Panc1 (cell line): ENCODE measurements at regions not wholly inside any gene's neighbourhood (a gene's known extent, or its start where the extent isn't known, plus 50 kb on each side); places are given as distances from the start of the nearest gene placed in this dataset.

ENCODE experiments used
- ATAC-seq: fragments of 200-7000 bp; cut with Tn5 transposase; 2 replicates; pipeline ENCODE4 v1.9.1; 2020; ENCODE audit warnings: mild to moderate bottlenecking, moderate library complexity
- BruUV-seq: library from RNA; stranded (reverse); fragments of 400-500 nt; replicated peaks from 2 replicates; lab custom pipeline; 2021; lab: Mats Ljungman, UMichigan
- CTCF ChIA-PET: fragments of 300-600 bp; sonication (Branson Sonifier 250); formaldehyde crosslinking; loops from one replicate; lab custom pipeline; 2022; ENCODE audit warnings: antibody characterized with exemption; lab: Charles Lee
- POLR2A ChIA-PET: fragments of 300-600 bp; sonication (Branson Sonifier 250); formaldehyde crosslinking; loops from one replicate; lab custom pipeline; 2022; ENCODE audit warnings: antibody characterized with exemption; lab: Charles Lee
- DNase-seq: peaks from one replicate; pipeline ENCODE4 v3.0.0-alpha.2; 2010; ENCODE audit warnings: low read depth, low spot score
- H3K27ac ChIP-seq: 2 replicates; pipeline ENCODE4 v1.5.1; 2011; ENCODE audit warnings: mild to moderate bottlenecking, low read length, inconsistent platforms
- H3K27me3 ChIP-seq: fragments of 200-500 bp; sonication (Bioruptor generic); 2 replicates; pipeline ENCODE4 v1.6.0; 2014; ENCODE audit warnings: low read length, inconsistent platforms; ENCODE audit not compliant: control insufficient read depth, insufficient read depth
- H3K36me3 ChIP-seq: fragments of 200-500 bp; sonication (Bioruptor generic); 2 replicates; pipeline ENCODE4 v1.5.1; 2014; ENCODE audit warnings: inconsistent platforms, mild to moderate bottlenecking, low read length, moderate library complexity; ENCODE audit not compliant: control insufficient read depth, insufficient read depth
- H3K4me1 ChIP-seq: 2 replicates; pipeline ENCODE4 v1.5.1; 2011; ENCODE audit warnings: inconsistent platforms, mild to moderate bottlenecking, low read length, moderate library complexity; ENCODE audit not compliant: control insufficient read depth, insufficient read depth
- H3K4me3 ChIP-seq, 2 experiments: 2 replicates each; pipeline ENCODE4 v1.5.1; 2011 to 2012; ENCODE audit warnings: low read depth in 2 of 2, low read length in 2 of 2, mild to moderate bottlenecking in 2 of 2, inconsistent platforms in 1 of 2, moderate library complexity in 1 of 2
- H3K9me3 ChIP-seq: fragments of 200-500 bp; sonication (Bioruptor generic); 2 replicates; pipeline ENCODE4 v1.5.1; 2014; ENCODE audit warnings: low read depth, mild to moderate bottlenecking, inconsistent platforms, low read length, moderate library complexity; ENCODE audit not compliant: control insufficient read depth, insufficient read depth
- POLR2AphosphoS5 ChIP-seq: IDR thresholded peaks from 2 replicates; pipeline ENCODE4 v1.6.1; 2012; ENCODE audit warnings: mild to moderate bottlenecking, low read depth, low read length, moderate library complexity
- REST ChIP-seq, 2 experiments: IDR thresholded peaks; 2 replicates each; pipeline ENCODE4 v1.6.1; 2011 to 2012; ENCODE audit warnings: low read depth in 2 of 2, control low read depth in 1 of 2, low read length in 1 of 2, mild to moderate bottlenecking in 1 of 2, moderate library complexity in 1 of 2; ENCODE audit not compliant: insufficient read depth in 1 of 2
- SIN3A ChIP-seq: IDR thresholded peaks from 2 replicates; pipeline ENCODE4 v1.6.1; 2012; ENCODE audit warnings: low read depth, mild to moderate bottlenecking, low read length, moderate library complexity, borderline replicate concordance; ENCODE audit not compliant: insufficient read depth
- TCF7L2 ChIP-seq: IDR thresholded peaks from 2 replicates; pipeline ENCODE4 v1.6.1; 2011; ENCODE audit warnings: mild to moderate bottlenecking, low read depth, low read length, inconsistent platforms
- in situ Hi-C: cut with HindIII; loops from 2 replicates; pipeline ENCODE4 v1.10.0; 2016; ENCODE audit warnings: low sequenced_read_pairs, low pct_unique_long_range_greater_than_20kb
- intact Hi-C: fragments of 100-400 bp; cut with micrococcal nuclease; formaldehyde crosslinking; loops from one replicate; pipeline ENCODE4 v1.10.0; 2022; ENCODE audit not compliant: unreplicated experiment
- TF ChIP-seq, protein P1 (sequence below): fragments of 450-650 bp; IDR thresholded peaks from 2 replicates; pipeline ENCODE4 v1.5.1; 2017; ENCODE audit warnings: mild to moderate bottlenecking

- CTCF ChIA-PET = no interaction called here
- Histone ChIP-seq H3K4me3 (no peak overlapping the region), H3K9me3 (no peaks in the 10 kb centered on the region), H3K36me3 (no peaks in the 10 kb centered on the region), H3K27me3 (no peaks in the 10 kb centered on the region), H3K27ac (no peak overlapping the region), H3K4me1 (no peaks in the 10 kb centered on the region)
- no TSS peak for BruUV-seq
- POLR2A ChIA-PET = no interaction called here
- in situ Hi-C loops (no loop called here), intact Hi-C loops (no loop called here)
- ATAC-seq (no peak), DNase-seq (no peak)
- TF ChIP-seq SIN3A (no peak), POLR2AphosphoS5 (no peak), TCF7L2 (no peak), REST (IDR thresholded peaks at IDR 0.05; ENCODE audit: insufficient read depth in 1 of 2, low read depth in 2 of 2, low read length in 1 of 2) (no peak)
- TF ChIP-seq, protein P1, sequence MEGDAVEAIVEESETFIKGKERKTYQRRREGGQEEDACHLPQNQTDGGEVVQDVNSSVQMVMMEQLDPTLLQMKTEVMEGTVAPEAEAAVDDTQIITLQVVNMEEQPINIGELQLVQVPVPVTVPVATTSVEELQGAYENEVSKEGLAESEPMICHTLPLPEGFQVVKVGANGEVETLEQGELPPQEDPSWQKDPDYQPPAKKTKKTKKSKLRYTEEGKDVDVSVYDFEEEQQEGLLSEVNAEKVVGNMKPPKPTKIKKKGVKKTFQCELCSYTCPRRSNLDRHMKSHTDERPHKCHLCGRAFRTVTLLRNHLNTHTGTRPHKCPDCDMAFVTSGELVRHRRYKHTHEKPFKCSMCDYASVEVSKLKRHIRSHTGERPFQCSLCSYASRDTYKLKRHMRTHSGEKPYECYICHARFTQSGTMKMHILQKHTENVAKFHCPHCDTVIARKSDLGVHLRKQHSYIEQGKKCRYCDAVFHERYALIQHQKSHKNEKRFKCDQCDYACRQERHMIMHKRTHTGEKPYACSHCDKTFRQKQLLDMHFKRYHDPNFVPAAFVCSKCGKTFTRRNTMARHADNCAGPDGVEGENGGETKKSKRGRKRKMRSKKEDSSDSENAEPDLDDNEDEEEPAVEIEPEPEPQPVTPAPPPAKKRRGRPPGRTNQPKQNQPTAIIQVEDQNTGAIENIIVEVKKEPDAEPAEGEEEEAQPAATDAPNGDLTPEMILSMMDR = no peak
Measured at GRCh38 chr3:110685630-110686029, 386.0 kb upstream of the NECTIN3 start.

GRCh38 chr3:110686701-110687100, 384.9 kb upstream of the NECTIN3 start:
- Histone ChIP-seq H3K27ac (no peak overlapping the region), H3K36me3 (no peaks in the 10 kb centered on the region), H3K4me3 (no peak overlapping the region), H3K27me3 (no peaks in the 10 kb centered on the region), H3K9me3 (no peaks in the 10 kb centered on the region), H3K4me1 (no peaks in the 10 kb centered on the region)
- DNase-seq (no peak), ATAC-seq (no peak)
- in situ Hi-C loops (no loop called here), intact Hi-C loops (no loop called here)
- ChIA-PET POLR2A (no interaction called here), CTCF (no interaction called here)
- TF ChIP-seq SIN3A (no peak), TCF7L2 (no peak), POLR2AphosphoS5 (no peak), REST (IDR thresholded peaks at IDR 0.05; ENCODE audit: insufficient read depth in 1 of 2, low read depth in 2 of 2, low read length in 1 of 2) (no peak)
- TF ChIP-seq, protein P1 = no peak
- BruUV-seq = no TSS peak
